H1 (cell line): ENCODE measurements at regions not wholly inside any gene's neighbourhood (a gene's known extent, or its start where the extent isn't known, plus 50 kb on each side); places are given as distances from the start of the nearest gene placed in this dataset.

ENCODE experiments used
- CTCF ChIA-PET: fragments of 300-600 bp; sonication (Branson Sonifier 250); formaldehyde crosslinking; loops from one replicate; lab custom pipeline; 2021; ENCODE audit not compliant: partially characterized antibody; lab: Charles Lee
- POLR2A ChIA-PET: fragments of 300-600 bp; sonication (Branson Sonifier 250); formaldehyde crosslinking; loops from one replicate; lab custom pipeline; 2021; ENCODE audit warnings: inconsistent platforms; ENCODE audit not compliant: partially characterized antibody; lab: Charles Lee
- DNase-seq, 2 experiments: peaks; one replicate each; pipeline versions ENCODE4 v3.0.0 to v3.0.0-alpha.2; 2010 to 2022; ENCODE audit warnings: low spot score in 2 of 2, low read depth in 1 of 2, mixed read lengths in 1 of 2
- FAIRE-seq: peaks from 2 replicates; lab custom pipeline; 2011; peaks lifted over from hg19 to GRCh38; lab: Jason Lieb, UNC
- H2AFZ ChIP-seq: 2 replicates; pipeline ENCODE4 v1.8.1; 2012; ENCODE audit warnings: low read length, inconsistent platforms
- H2AK5ac ChIP-seq: 2 replicates; pipeline ENCODE4 v1.6.1; 2013; ENCODE audit warnings: low read depth, low read length
- H2BK120ac ChIP-seq: replicated peaks from 2 replicates; pipeline ENCODE3; 2013; ENCODE audit warnings: low read depth, low read length, inconsistent platforms
- H2BK12ac ChIP-seq: 2 replicates; pipeline ENCODE4 v1.6.1; 2013; ENCODE audit warnings: low read depth, low read length
- H2BK15ac ChIP-seq: 2 replicates; pipeline ENCODE4 v1.6.1; 2013; ENCODE audit warnings: low read length
- H2BK20ac ChIP-seq: 2 replicates; pipeline ENCODE4 v1.6.1; 2013; ENCODE audit warnings: low read length
- H2BK5ac ChIP-seq: 2 replicates; pipeline ENCODE4 v1.6.1; 2013; ENCODE audit warnings: low read depth, low read length
- H3K14ac ChIP-seq: 2 replicates; pipeline ENCODE4 v1.6.1; 2013; ENCODE audit warnings: inconsistent platforms; ENCODE audit not compliant: insufficient read length
- H3K18ac ChIP-seq: 2 replicates; pipeline ENCODE4 v1.6.1; 2013; ENCODE audit warnings: low read length; ENCODE audit errors: extremely low read depth
- H3K23ac ChIP-seq: 2 replicates; pipeline ENCODE4 v1.6.1; 2013; ENCODE audit warnings: inconsistent platforms; ENCODE audit not compliant: insufficient read length
- H3K23me2 ChIP-seq: 2 replicates; pipeline ENCODE4 v1.6.1; 2013; ENCODE audit warnings: low read depth, low read length
- H3K27ac ChIP-seq: 2 replicates; pipeline ENCODE4 v1.6.1; 2011; ENCODE audit warnings: low read depth, low read length, inconsistent platforms
- H3K27me3 ChIP-seq, 4 experiments: replicated peaks in 1 of 4; 1 replicate in 1 of 4; 2 replicates in 3 of 4; pipeline versions ENCODE4 v1.6.1 to v1.8.1; 2011 to 2013; ENCODE audit warnings: low read length in 3 of 4, mild to moderate bottlenecking in 3 of 4, inconsistent platforms in 2 of 4, mixed read lengths in 2 of 4, moderate library complexity in 1 of 4; ENCODE audit not compliant: control insufficient read depth in 3 of 4, insufficient read depth in 3 of 4; ENCODE audit errors: extremely low read depth in 1 of 4
- H3K36me3 ChIP-seq, 4 experiments: 2 replicates each; pipeline versions ENCODE4 v1.6.1 to v1.8.1; 2011 to 2013; ENCODE audit warnings: mild to moderate bottlenecking in 4 of 4, low read length in 3 of 4, moderate library complexity in 2 of 4, control low read depth in 1 of 4, inconsistent platforms in 1 of 4; ENCODE audit not compliant: insufficient read depth in 4 of 4, control insufficient read depth in 2 of 4
- H3K4ac ChIP-seq: replicated peaks from 2 replicates; pipeline ENCODE3; 2013; ENCODE audit warnings: low read length, low read depth, mixed read lengths, inconsistent platforms; ENCODE audit not compliant: insufficient read length
- H3K4me1 ChIP-seq, 4 experiments: replicated peaks in 1 of 4; 1 replicate in 1 of 4; 2 replicates in 3 of 4; pipeline versions ENCODE4 v1.6.1 to v1.8.1; 2011 to 2013; ENCODE audit warnings: low read length in 3 of 4, inconsistent platforms in 2 of 4, mixed read lengths in 1 of 4; ENCODE audit not compliant: insufficient read depth in 4 of 4, control insufficient read depth in 3 of 4
- H3K4me2 ChIP-seq, 2 experiments: 2 replicates each; pipeline versions ENCODE4 v1.6.1 to v1.8.1; 2011 to 2013; ENCODE audit warnings: low read depth in 2 of 2, low read length in 2 of 2, control low read depth in 1 of 2, inconsistent platforms in 1 of 2, mild to moderate bottlenecking in 1 of 2; ENCODE audit not compliant: insufficient read depth in 1 of 2
- H3K4me3 ChIP-seq, 4 experiments: fragments of 200-600, 300-600 bp in 1 of 4; sonication (generic), shearing (Covaris generic), sonication (Bioruptor Twin) in 1 of 4; 2 replicates each; pipeline versions ENCODE4 v1.5.1 to v1.8.1; 2011 to 2016; ENCODE audit warnings: low read length in 4 of 4, low read depth in 3 of 4, control low read depth in 2 of 4, inconsistent platforms in 2 of 4, mild to moderate bottlenecking in 2 of 4, mixed read lengths in 1 of 4, moderate library complexity in 1 of 4; ENCODE audit not compliant: insufficient read depth in 2 of 4; ENCODE audit errors: extremely low read depth in 1 of 4
- H3K56ac ChIP-seq: replicated peaks from 2 replicates; pipeline ENCODE3; 2013; ENCODE audit warnings: low read depth, mild to moderate bottlenecking, mixed read lengths, low read length, inconsistent platforms; ENCODE audit not compliant: insufficient read length
- H3K79me1 ChIP-seq: 2 replicates; pipeline ENCODE4 v1.6.1; 2013; ENCODE audit warnings: low read depth, low read length, control low read depth
- H3K79me2 ChIP-seq, 2 experiments: 2 replicates each; pipeline versions ENCODE4 v1.6.1 to v1.8.1; 2012 to 2013; ENCODE audit warnings: low read length in 2 of 2, mild to moderate bottlenecking in 2 of 2, inconsistent platforms in 1 of 2; ENCODE audit not compliant: insufficient read depth in 2 of 2, control insufficient read depth in 1 of 2
- H3K9ac ChIP-seq, 4 experiments: replicated peaks in 1 of 4; 1 replicate in 1 of 4; 2 replicates in 3 of 4; pipeline versions ENCODE4 v1.6.1 to v1.8.1; 2011 to 2013; ENCODE audit warnings: low read depth in 3 of 4, low read length in 3 of 4, control low read depth in 2 of 4, mild to moderate bottlenecking in 2 of 4, moderate library complexity in 2 of 4, inconsistent platforms in 1 of 4; ENCODE audit errors: extremely low read depth in 1 of 4
- H3K9me3 ChIP-seq, 2 experiments: 2 replicates each; pipeline versions ENCODE4 v1.6.1 to v1.8.1; 2012 to 2013; ENCODE audit warnings: mild to moderate bottlenecking in 2 of 2, moderate library complexity in 2 of 2, control low read depth in 1 of 2, inconsistent platforms in 1 of 2, low read depth in 1 of 2, low read length in 1 of 2, mixed read lengths in 1 of 2; ENCODE audit not compliant: insufficient read depth in 2 of 2
- H4K20me1 ChIP-seq, 2 experiments: replicated peaks in 1 of 2; 2 replicates each; pipeline versions ENCODE3 to v1.8.1; 2011 to 2013; ENCODE audit warnings: inconsistent platforms in 2 of 2, low read length in 2 of 2, mild to moderate bottlenecking in 1 of 2; ENCODE audit not compliant: insufficient read depth in 2 of 2, control insufficient read depth in 1 of 2
- H4K5ac ChIP-seq: 2 replicates; pipeline ENCODE4 v1.6.1; 2013; ENCODE audit warnings: low read length, low read depth, mixed read lengths, inconsistent platforms; ENCODE audit not compliant: insufficient read length
- H4K8ac ChIP-seq: 2 replicates; pipeline ENCODE4 v1.8.0; 2013; ENCODE audit warnings: mild to moderate bottlenecking, moderate library complexity, low read length, inconsistent platforms; ENCODE audit not compliant: insufficient read depth; ENCODE audit errors: extremely low read depth
- H4K91ac ChIP-seq: replicated peaks from 2 replicates; pipeline ENCODE3; 2013; ENCODE audit warnings: low read length, mixed read lengths, inconsistent platforms; ENCODE audit not compliant: insufficient read length
- CBX8 ChIP-seq: fragments of 300-800, 300-1000 bp; sonication (generic); IDR thresholded peaks from 2 replicates; pipeline ENCODE4 v1.7.1; 2016; ENCODE audit warnings: low read depth, low read length, borderline replicate concordance
- CREB1 ChIP-seq: IDR thresholded peaks from 2 replicates; pipeline ENCODE4 v1.6.1; 2012; ENCODE audit warnings: inconsistent platforms
- EGR1 ChIP-seq: IDR thresholded peaks from 2 replicates; pipeline ENCODE4 v1.6.1; 2011; ENCODE audit warnings: low read depth, low read length, borderline replicate concordance
- EP300 ChIP-seq, 2 experiments: IDR thresholded peaks; 1 replicate in 1 of 2; 2 replicates in 1 of 2; pipeline ENCODE4 v1.6.1; 2011 to 2012; ENCODE audit warnings: low read depth in 2 of 2, low read length in 2 of 2, mild to moderate bottlenecking in 2 of 2, borderline replicate concordance in 1 of 2, inconsistent platforms in 1 of 2, moderate library complexity in 1 of 2
- FOSL1 ChIP-seq: IDR thresholded peaks from 2 replicates; pipeline ENCODE4 v1.6.1; 2011; ENCODE audit warnings: mild to moderate bottlenecking, low read depth, low read length, moderate library complexity; ENCODE audit not compliant: insufficient read depth
- GTF2F1 ChIP-seq: IDR thresholded peaks from 2 replicates; pipeline ENCODE4 v1.6.1; 2012; ENCODE audit warnings: low read depth, low read length, improper control_type of control experiment, borderline replicate concordance
- JUND ChIP-seq: IDR thresholded peaks from 2 replicates; pipeline ENCODE4 v1.6.1; 2011; ENCODE audit warnings: mild to moderate bottlenecking, improper control_type of control experiment, low read length
- KDM5A ChIP-seq: fragments of 200-600 bp; IDR thresholded peaks from 2 replicates; pipeline ENCODE4 v1.7.1; 2012; ENCODE audit warnings: mild to moderate bottlenecking, low read length, inconsistent platforms, mixed read lengths
- POLR2AphosphoS5 ChIP-seq: IDR thresholded peaks from 2 replicates; pipeline ENCODE4 v1.6.1; 2011; ENCODE audit warnings: low read depth, low read length
- RAD21 ChIP-seq, 2 experiments: IDR thresholded peaks in 1 of 2; conservative IDR thresholded peaks in 1 of 2; 2 replicates each; pipeline ENCODE4 v1.6.1; 2011; ENCODE audit warnings: low read depth in 2 of 2, low read length in 2 of 2, improper control_type of control experiment in 1 of 2, inconsistent platforms in 1 of 2, mild to moderate bottlenecking in 1 of 2, moderate library complexity in 1 of 2
- TAF1 ChIP-seq: IDR thresholded peaks from 2 replicates; pipeline ENCODE4 v1.6.1; 2011; ENCODE audit warnings: mild to moderate bottlenecking, low read depth, low read length
- TAF7 ChIP-seq: optimal IDR thresholded peaks from 2 replicates; pipeline ENCODE3; 2011; ENCODE audit warnings: low read depth, mild to moderate bottlenecking, inconsistent platforms, low read length, moderate library complexity, borderline replicate concordance
- ZNF274 ChIP-seq: IDR thresholded peaks from 2 replicates; pipeline ENCODE4 v1.7.0; 2012; ENCODE audit warnings: low read length, borderline replicate concordance; ENCODE audit errors: extremely low read depth
- WGBS, 2 experiments: shearing (Covaris generic) in 1 of 2; methylation state at CpG; one replicate each; pipeline versions ENCODE4 v1.1.6 to v1.1.7; 2013 to 2015; ENCODE audit warnings: low lambda C conversion rate in 2 of 2, mixed read lengths in 2 of 2, inconsistent platforms in 1 of 2, low coverage in 1 of 2, missing lambda C conversion rate in 1 of 2; ENCODE audit not compliant: insufficient replicate concordance in 2 of 2, insufficient coverage in 1 of 2, insufficient read length in 1 of 2; ENCODE audit errors: extremely low coverage in 1 of 2, missing lambda C conversion rate in 1 of 2; 5-methylcytosine and 5-hydroxymethylcytosine counted together
- TF ChIP-seq, protein P1 (sequence below): IDR thresholded peaks from 2 replicates; pipeline ENCODE4 v1.6.1; 2011; ENCODE audit warnings: low read length, improper control_type of control experiment

GRCh38 chr5:119862619-119863018 is 233.3 kb downstream of the FAM170A start:
- H3K27ac ChIP-seq, result no peak overlapping the region
- ChIA-PET POLR2A (no interaction called here), CTCF (no interaction called here)
- no peak overlapping the region for H3K14ac ChIP-seq
- H3K4me2 ChIP-seq, result no peak overlapping the region
- H3K23me2 ChIP-seq, result no peaks in the 10 kb centered on the region; the same call in 1 of the 2 replicates
- FAIRE-seq (no peak), DNase-seq (no peak)
- no peak overlapping the region for H2BK5ac ChIP-seq
- no peak overlapping the region for H3K56ac ChIP-seq
- H2BK15ac ChIP-seq, result no peak overlapping the region
- no peaks in the 10 kb centered on the region for H3K36me3 ChIP-seq
- no peak overlapping the region for H3K9ac ChIP-seq
- H2AFZ ChIP-seq, result no peak overlapping the region
- no peak overlapping the region for H2BK20ac ChIP-seq
- H3K4me1 ChIP-seq, result no peaks in the 10 kb centered on the region
- no peak overlapping the region for H3K18ac ChIP-seq
- no peak overlapping the region for H3K4ac ChIP-seq
- no peak overlapping the region for H4K5ac ChIP-seq
- no peak overlapping the region for H3K23ac ChIP-seq
- H3K79me1 ChIP-seq, result no peaks in the 10 kb centered on the region
- no peaks in the 10 kb centered on the region for H4K20me1 ChIP-seq
- no peak overlapping the region for H2BK12ac ChIP-seq
- H3K27me3 ChIP-seq, result no peaks in the 10 kb centered on the region
- H4K8ac ChIP-seq, result no peak overlapping the region
- WGBS, 2 experiments, result 81% methylated on average over 4 of the region's 4 CpGs; no CpG with 5 or more reads in 1 of the 2 experiments
- no peaks in the 10 kb centered on the region for H3K79me2 ChIP-seq
- no peak overlapping the region for H3K4me3 ChIP-seq
- no peak overlapping the region for H4K91ac ChIP-seq
- H3K9me3 ChIP-seq, result no peaks in the 10 kb centered on the region
- no peak overlapping the region for H2AK5ac ChIP-seq
- no peak overlapping the region for H2BK120ac ChIP-seq
- no peak for TF ChIP-seq CREB1
- no peak for TF ChIP-seq EGR1
- no peak for TF ChIP-seq TAF1
- no peak for TF ChIP-seq FOSL1
- TF ChIP-seq GTF2F1, result no peak
- no peak for TF ChIP-seq ZNF274
- no peak for TF ChIP-seq EP300 (IDR thresholded peaks at IDR 0.05; ENCODE audit: borderline replicate concordance in 1 of 2, low read depth in 2 of 2, low read length in 2 of 2)
- TF ChIP-seq, protein P1, sequence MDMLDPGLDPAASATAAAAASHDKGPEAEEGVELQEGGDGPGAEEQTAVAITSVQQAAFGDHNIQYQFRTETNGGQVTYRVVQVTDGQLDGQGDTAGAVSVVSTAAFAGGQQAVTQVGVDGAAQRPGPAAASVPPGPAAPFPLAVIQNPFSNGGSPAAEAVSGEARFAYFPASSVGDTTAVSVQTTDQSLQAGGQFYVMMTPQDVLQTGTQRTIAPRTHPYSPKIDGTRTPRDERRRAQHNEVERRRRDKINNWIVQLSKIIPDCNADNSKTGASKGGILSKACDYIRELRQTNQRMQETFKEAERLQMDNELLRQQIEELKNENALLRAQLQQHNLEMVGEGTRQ, result no peak
- TF ChIP-seq JUND, result no peak
- TF ChIP-seq RAD21 (IDR thresholded peaks at IDR 0.05 in 1 of 2, conservative IDR thresholded peaks at IDR 0.05 in 1 of 2; ENCODE audit: low read depth in 2 of 2, low read length in 2 of 2), result no peak
- TF ChIP-seq POLR2AphosphoS5, result no peak
- TF ChIP-seq CBX8, result no peak
- TF ChIP-seq TAF7, result no peak
- no peak for TF ChIP-seq KDM5A
